ENCODE measurements at regions not wholly inside any gene's neighbourhood (a gene's known extent, or its start where the extent isn't known, plus 50 kb on each side); places are given as distances from the start of the nearest gene placed in this dataset.
"Not testable (repeated sequence)": the region's sequence is repeated elsewhere in the genome, so short reads cannot be mapped to it uniquely, and the experiment has no call there.

- no peak for DNase-seq
These were observed 74.0 kb downstream of the GATA3 start for GRCh38 chr10:8128511-8128910.

DNA sequence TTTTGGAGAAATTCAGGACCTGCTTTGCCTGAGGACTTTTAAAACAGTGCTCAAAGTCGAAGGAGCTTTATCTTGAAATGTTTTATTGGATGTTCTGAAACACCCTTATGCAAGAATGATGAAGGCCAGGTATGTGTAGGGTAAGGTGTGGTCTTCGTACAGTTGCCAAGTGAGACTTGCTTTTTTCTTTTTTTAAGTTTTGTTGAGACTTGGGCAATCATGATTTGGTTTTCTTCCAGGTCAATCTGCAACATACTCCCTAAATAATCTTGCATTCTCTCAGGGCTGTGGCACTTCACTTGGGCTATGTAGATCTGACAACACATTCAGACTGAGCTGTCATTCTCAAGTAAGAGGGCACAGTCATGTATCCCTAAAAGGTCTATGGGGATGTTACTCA is 75.0 kb downstream of the GATA3 start:
- DNase-seq: no peak

DNA sequence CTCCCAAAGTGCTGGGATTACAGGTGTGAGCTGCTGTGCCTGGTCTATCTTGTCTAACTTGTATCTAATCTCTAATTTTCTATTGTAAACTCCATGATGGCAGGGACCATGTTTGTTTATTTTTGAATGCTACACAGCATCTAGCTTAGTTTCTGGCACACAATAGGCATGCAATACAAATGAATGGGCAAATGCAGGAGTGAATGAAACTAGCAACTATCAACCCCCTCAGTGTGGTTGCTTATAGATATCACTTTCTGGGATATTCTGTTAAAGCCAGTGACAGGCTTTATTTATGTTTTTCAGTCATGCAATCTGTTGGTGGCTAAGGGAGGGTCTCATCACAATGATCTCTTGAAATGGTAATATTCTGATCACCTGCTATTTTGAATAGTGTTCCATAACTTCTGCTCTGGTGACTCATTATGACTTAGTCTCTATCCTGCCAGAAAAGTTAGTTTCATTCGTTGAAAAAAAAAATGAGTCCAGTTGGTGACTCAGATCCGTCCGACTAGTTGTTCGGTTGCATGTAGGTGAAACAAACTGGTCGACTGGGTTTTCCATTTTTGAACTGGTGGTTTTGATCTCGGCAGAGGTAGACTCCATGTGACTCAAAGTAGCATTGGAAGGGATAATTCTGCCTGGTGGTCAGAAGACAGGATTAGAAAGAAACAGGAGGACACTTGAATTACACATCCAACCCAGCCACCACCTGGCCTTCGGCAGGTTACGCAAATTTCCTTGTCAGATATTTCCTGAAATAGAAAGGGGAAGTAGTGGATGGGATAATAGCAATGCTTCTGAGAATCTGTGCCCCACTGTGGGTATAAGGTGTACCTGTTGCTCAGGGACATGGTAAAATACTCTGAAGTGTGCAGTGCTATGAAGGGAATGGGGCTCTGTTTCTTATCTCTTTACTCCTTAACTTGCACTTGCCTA is 76.8 kb downstream of the GATA3 start:
- DNase-seq: no peak

DNA sequence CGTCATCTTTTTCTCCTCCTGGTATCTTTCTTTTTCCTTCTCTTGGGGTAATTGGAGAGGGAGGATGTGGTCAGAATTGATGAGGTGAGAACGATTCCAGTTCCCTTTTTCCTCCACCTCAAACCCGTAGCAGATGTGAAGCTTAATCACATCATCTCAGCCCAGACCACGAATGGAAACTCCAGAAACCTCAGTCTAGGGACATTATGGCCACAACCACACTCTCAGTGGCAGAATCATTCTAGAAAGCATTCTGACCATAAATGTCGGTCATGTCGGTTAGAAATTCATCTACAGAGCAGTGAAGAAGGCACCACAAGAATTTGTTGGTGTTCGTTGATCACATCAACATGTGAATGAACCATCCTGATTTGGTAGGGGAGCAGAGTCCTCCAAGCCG is 78.7 kb downstream of the GATA3 start:
- no peak for DNase-seq

GRCh38 chr10:8136736-8137135 is 82.2 kb downstream of the GATA3 start:
- no peak for DNase-seq

DNA sequence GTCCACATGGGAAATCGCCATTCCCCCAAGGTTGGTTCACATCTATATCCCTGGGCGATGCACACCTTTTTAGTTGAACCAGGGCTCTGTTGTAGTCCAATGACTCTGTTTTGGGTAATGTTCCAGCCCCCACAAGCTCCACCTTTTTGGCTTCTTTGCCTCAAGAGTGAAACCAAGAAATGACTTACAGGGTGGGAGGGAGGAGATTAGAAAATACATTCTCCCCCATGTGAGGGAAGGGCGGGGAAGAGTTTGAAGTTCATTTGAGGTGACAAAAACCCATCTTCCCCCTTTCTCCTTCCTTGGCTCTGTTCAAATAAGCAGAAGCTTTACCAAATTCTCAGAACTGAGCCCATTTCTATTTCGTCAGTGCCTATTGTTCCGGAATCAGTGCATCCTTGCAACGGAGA is 82.8 kb downstream of the GATA3 start:
- no peak for DNase-seq

GRCh38 chr10:8137726-8138125 is 83.2 kb downstream of the GATA3 start:
- no peak for DNase-seq

DNA sequence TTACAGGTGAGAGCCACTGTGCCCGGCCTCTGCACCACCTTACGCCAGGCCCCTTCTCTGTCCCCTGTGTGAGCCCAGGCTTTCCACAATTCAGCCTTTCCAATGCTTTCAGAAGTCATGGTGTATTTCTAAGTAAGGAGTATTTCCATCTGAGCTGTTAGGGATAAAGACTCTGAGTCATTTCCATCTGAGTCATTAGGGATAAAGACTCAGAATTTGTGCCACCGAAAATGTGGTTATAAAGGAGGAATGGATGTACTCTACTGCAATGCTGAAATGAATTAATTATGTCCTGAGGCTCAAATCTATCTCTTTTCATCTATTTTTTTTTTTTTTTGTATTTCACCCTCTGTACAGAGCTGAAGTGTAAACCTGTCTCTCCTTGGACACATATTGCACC is 84.0 kb downstream of the GATA3 start:
- DNase-seq: no peak

- DNase-seq: no peak
These were observed 90.0 kb downstream of the GATA3 start for GRCh38 chr10:8144496-8144895.

- DNase-seq: no peak
These were observed 92.2 kb downstream of the GATA3 start for GRCh38 chr10:8146650-8147049.

DNA sequence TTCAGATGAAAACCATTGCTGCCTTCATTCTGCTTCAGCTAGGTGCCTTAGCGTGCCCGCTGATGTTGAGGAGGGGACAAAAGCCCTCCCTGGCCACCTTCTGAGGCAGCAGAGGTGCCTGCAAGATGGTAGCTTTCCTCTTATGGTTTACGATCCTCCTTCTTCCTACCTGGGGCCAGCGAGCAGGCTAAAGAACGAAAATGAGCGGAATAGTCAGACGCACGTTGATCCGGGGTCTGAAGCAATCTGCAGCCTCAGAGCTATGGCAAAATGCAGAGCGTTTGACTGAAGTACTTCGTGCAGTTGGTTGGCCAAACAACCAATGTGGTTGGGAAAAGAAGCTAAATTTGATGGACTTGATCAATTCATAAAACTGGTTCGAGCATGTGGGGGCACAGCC is 95.5 kb downstream of the GATA3 start:
- DNase-seq: no peak

DNA sequence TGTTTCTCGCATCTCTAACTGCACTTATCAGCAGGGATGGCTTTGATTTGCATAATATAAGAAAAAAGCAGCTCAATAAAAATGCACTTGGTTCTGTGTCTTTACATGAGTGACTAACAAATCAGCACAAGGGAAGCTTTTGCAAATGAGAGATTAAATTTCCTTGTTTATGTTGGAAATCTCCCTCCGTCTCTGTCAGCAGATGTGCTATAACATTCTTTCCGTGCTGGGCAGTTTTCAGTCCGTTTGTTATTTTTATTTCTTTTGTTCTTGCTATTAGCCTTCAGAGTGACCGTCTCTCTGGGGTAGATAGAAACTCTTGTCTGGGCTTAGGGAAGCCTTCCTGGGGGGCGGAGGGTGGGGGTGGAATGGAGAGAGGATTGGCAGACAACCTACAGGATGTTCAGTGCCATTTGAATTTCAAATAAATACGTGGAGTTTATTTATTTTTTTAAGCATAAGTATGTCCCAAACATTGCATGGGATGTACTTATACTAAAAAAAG is 96.0 kb downstream of the GATA3 start:
- DNase-seq: no peak

GRCh38 chr10:8151086-8151485 is 96.6 kb downstream of the GATA3 start:
- DNase-seq: no peak

DNA sequence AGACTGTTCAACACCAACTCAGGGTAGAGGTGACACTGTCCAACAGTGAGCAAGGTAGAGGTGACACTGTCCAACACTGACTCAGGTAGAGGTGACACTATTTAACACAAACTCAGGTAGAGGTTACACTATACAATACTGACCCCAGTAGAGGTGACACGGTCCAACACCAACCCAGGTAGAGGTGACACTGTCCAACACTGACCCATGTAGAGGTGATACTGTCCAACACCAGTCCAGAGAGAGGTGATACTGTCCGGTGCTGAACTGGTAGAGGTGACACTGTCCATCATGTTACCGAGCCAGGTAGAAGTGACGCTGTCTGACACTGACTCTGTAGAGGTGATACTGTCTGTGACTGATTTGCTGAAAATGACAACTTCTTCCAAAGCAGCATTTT is 102.4 kb downstream of the GATA3 start:
- no peak for DNase-seq

DNA sequence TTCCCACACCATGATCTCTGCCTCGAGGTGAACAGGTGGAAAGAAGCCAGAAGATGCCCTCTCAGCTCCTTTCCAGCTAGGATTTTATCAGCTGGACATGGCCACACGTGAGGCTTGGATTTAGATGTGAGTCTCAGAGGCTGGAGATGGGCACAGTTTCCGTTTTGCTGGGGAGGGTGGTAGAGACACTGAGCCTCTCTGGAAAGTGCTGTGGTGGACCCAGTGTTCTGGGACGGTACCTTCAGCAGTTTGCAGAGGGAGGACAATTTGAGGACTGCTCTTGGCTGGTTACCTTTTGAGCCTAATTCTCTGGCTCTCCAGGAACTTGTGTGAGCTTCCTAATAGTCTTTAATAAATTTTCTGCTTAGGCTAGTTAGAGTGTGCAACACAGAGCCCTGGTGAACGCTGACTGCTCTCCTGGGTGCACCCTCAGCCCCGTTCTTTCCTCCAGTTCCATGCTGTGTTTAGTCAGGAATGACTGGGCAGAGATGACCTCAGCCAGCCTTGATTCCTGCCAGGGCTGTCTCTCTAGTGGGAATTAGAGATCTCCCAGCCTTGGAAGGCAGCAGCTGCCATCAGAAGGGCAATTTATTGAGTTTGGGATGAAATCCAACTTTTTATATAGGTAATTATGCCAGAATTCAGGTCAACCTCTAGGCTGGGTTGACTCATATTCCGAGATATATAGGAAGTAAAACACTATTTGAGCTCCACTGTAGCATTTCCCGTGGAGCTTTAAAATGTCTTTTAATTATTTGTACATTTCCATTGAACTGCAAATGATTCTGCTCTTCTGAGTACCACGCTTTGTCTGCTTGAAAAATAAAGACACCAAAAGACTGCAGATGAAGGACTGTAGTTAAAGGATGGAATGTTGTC is 103.9 kb downstream of the GATA3 start:
- DNase-seq: no peak

DNA sequence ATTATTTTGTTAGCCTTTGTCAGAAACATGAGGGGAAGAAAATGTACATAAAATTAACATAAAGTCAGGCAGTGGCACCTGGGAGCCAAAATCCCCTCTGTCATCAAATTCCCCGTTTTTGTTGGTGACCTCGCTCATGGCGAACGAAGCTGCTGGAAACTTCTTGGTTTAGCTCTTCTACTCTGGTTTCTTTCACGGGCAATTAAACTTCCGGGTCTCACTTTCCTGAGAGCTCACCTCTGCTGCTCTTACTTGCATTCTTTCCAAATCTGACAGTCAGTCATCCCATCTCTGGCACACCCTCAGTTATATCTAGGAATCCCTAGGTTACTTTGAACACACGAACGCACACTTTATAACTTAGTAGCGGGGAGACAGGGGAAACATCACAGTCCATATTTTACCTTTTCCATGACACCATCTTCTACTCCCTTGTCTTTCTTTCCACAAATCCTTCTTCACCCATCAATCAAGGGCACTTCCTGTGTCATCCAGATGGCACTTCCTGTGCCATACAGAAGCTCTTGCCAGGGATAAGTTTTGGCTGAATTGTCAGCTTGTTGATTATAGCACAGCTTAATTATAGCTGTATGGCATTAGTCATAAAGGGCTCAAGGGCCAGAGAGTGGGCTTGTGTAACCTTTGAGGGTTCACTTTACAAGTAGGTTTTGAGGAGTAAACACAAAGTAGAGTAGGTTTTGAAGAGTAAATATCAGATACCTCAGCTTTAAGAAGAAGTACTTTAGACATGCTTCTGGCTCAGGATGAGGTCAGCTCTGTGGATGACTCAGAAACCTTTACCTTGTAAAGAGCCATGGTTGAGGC is 105.1 kb downstream of the GATA3 start:
- no peak for DNase-seq

- no peak for DNase-seq
These were observed 109.3 kb downstream of the GATA3 start for GRCh38 chr10:8163824-8164223.

GRCh38 chr10:8164640-8165039 is 110.2 kb downstream of the GATA3 start:
- DNase-seq: not testable (repeated sequence)

GRCh38 chr10:8168836-8169235 is 114.3 kb downstream of the GATA3 start:
- no peak for DNase-seq

- no peak for DNase-seq
These were observed 116.5 kb downstream of the GATA3 start for GRCh38 chr10:8171008-8171407.

GRCh38 chr10:8172604-8173003 is 118.1 kb downstream of the GATA3 start:
- DNase-seq: no peak

DNA sequence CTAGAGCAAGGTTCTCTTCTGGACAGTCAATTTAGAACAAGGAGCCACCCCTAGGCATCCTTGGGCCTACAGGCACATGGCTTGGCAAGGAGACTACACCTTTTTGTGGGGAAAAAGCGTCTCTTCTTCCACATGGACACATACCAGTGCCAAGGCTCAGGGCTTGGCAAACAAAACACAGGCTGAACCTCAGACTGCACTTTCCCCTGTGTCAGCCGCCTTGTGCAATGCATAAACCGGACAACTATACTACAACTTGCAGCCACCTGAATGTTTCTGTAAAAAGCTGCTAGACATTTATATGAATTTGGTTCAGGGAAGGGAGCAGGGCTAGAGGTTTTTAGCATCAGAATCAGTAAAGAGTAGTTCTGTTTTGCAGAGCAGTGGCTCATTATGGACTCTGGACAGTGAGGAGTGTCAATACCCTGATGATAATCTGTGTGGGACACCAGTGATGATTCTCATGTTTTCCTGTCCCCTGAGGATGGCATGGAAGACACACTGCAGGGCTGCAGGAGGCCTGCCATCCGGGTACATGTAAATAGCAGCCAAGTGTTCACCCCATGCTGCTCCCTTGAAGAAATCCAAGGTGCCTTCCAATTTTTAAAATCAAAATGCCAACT is 118.9 kb downstream of the GATA3 start:
- DNase-seq: no peak

All from DMS79 treated with DMSO at 0.1 percent for 48 hours (cell line).